ENCODE measurements at regions not wholly inside any gene's neighbourhood (a gene's known extent, or its start where the extent isn't known, plus 50 kb on each side); places are given as distances from the start of the nearest gene placed in this dataset.

DNA sequence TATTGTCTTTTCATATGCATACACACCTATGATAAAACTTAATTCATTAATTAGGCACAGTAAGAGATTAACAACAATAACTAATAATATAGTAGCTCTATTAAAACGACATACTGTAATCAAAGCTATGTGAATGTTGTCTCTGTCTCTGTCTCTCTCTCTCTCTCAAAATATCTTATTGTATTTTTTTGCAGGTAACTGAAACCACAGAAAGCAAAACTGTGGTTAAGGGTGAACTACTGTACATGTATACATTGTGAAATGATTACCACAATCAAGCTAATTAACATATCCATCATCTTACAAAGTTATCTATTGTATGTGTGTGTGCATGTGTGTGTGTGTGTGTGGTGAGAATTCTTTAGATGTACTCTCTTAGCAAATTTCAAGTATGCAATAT is 242.0 kb upstream of the RSPO3 start:
- H4K20me1 ChIP-seq (ENCODE audit: control insufficient read depth, insufficient read depth), result no peaks in the 10 kb centered on the region
- H3K9ac ChIP-seq (ENCODE audit: control insufficient read depth, insufficient read depth, low read length), result no peak overlapping the region
- H3K9me3 ChIP-seq (replicated peaks; ENCODE audit: control insufficient read depth, insufficient read depth, low read length), result no peaks in the 10 kb centered on the region
- TF ChIP-seq CTCF (IDR thresholded peaks at IDR 0.05 in 2 of 3, conservative IDR thresholded peaks at IDR 0.05 in 1 of 3; ENCODE audit: control insufficient read depth in 2 of 3, extremely low read depth in 1 of 3, insufficient read depth in 1 of 3, low read depth in 3 of 3, low read length in 3 of 3), result no peak
- TF ChIP-seq NR2C1 (IDR thresholded peaks at IDR 0.05), result no peak
- TF ChIP-seq RFX5 (IDR thresholded peaks at IDR 0.05; ENCODE audit: low read depth, low read length), result no peak
- H2AFZ ChIP-seq (ENCODE audit: control insufficient read depth, low read depth, low read length), result no peak overlapping the region
- FAIRE-seq (no peak), DNase-seq (ENCODE audit: low read depth, low spot score) (no peak), ATAC-seq (no peak)
- no peak overlapping the region for H3K4me3 ChIP-seq
- ChIA-PET SMC1A (ENCODE audit: uncharacterized antibody, unreplicated experiment) (no interaction called here), RAD21 (ENCODE audit: unreplicated experiment) (no interaction called here), CTCF (no interaction called here), POLR2A (no interaction called here)
- H3K27ac ChIP-seq (ENCODE audit: control insufficient read depth, insufficient read depth), result no peak overlapping the region
- H3K79me2 ChIP-seq (ENCODE audit: control insufficient read depth, insufficient read depth, low read length), result no peaks in the 10 kb centered on the region
- H3K4me1 ChIP-seq (ENCODE audit: control insufficient read depth, insufficient read depth, low read length), result no peaks in the 10 kb centered on the region
- H3K4me2 ChIP-seq (ENCODE audit: control insufficient read depth, insufficient read depth), result no peak overlapping the region
- no peaks in the 10 kb centered on the region for H3K36me3 ChIP-seq (ENCODE audit: control insufficient read depth in 2 of 2, insufficient read depth in 2 of 2, low read length in 1 of 2)
- BruUV-seq (replicated peaks), result no TSS peak
- no peaks in the 10 kb centered on the region for H3K27me3 ChIP-seq (replicated peaks in 1 of 2; ENCODE audit: control insufficient read depth in 2 of 2, insufficient read depth in 2 of 2, low read length in 1 of 2)
- 0% methylated on average over 1 of the region's 1 CpG for WGBS (ENCODE audit: insufficient coverage, insufficient replicate concordance, low lambda C conversion rate, missing lambda C conversion rate)
- intact Hi-C loops (cut with micrococcal nuclease; ENCODE audit: unreplicated experiment), result no loop called here
- in situ Hi-C loops (cut with MboI), result no loop called here

DNA sequence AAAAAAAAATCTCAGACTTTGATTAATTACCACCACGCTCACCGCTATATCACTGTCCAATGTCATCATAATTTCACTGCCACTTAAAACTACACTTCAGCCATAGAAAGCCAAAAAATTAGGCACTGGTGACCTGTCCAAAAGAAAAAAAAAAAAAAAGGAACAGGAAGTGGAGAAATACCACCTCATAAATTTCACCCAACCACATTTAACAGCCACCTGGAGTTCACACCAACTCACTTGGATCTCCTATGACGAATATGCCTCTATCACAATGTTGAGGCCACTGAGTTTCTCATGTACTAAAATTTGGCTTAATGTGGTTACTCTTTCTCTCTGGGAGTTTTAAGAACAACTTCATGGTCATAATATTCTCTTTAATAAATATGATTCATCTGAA is 237.5 kb upstream of the RSPO3 start:
- ChIA-PET RAD21 (ENCODE audit: unreplicated experiment) (no interaction called here), CTCF (no interaction called here), POLR2A (no interaction called here), SMC1A (ENCODE audit: uncharacterized antibody, unreplicated experiment) (no interaction called here)
- Histone ChIP-seq H3K4me1 (ENCODE audit: control insufficient read depth, insufficient read depth, low read length) (no peaks in the 10 kb centered on the region), H2AFZ (ENCODE audit: control insufficient read depth, low read depth, low read length) (no peak overlapping the region), H3K9ac (ENCODE audit: control insufficient read depth, insufficient read depth, low read length) (no peak overlapping the region), H3K36me3 (ENCODE audit: control insufficient read depth in 2 of 2, insufficient read depth in 2 of 2, low read length in 1 of 2) (no peaks in the 10 kb centered on the region), H3K27ac (ENCODE audit: control insufficient read depth, insufficient read depth) (no peak overlapping the region), H4K20me1 (ENCODE audit: control insufficient read depth, insufficient read depth) (no peaks in the 10 kb centered on the region), H3K27me3 (replicated peaks in 1 of 2; ENCODE audit: control insufficient read depth in 2 of 2, insufficient read depth in 2 of 2, low read length in 1 of 2) (no peaks in the 10 kb centered on the region), H3K4me2 (ENCODE audit: control insufficient read depth, insufficient read depth) (no peak overlapping the region), H3K79me2 (ENCODE audit: control insufficient read depth, insufficient read depth, low read length) (no peaks in the 10 kb centered on the region), H3K4me3 (no peak overlapping the region), H3K9me3 (replicated peaks; ENCODE audit: control insufficient read depth, insufficient read depth, low read length) (no peaks in the 10 kb centered on the region)
- in situ Hi-C loops (cut with MboI), result no loop called here
- DNase-seq (ENCODE audit: low read depth, low spot score) (no peak), FAIRE-seq (no peak), ATAC-seq (no peak)
- 25% methylated on average over 3 of the region's 3 CpGs for WGBS (ENCODE audit: insufficient coverage, insufficient replicate concordance, low lambda C conversion rate, missing lambda C conversion rate)
- BruUV-seq (replicated peaks), result no TSS peak
- intact Hi-C loops (cut with micrococcal nuclease; ENCODE audit: unreplicated experiment), result no loop called here
- no peak for TF ChIP-seq ZSCAN29 (IDR thresholded peaks at IDR 0.05)
- no peak for TF ChIP-seq BHLHE40 (IDR thresholded peaks at IDR 0.05; ENCODE audit: borderline replicate concordance in 1 of 2, low read depth in 2 of 2, low read length in 1 of 2)
- TF ChIP-seq JUNB (IDR thresholded peaks at IDR 0.05), result no peak
- TF ChIP-seq CHD1 (IDR thresholded peaks at IDR 0.05; ENCODE audit: low read depth, low read length), result no peak
- no peak for TF ChIP-seq ZBTB33 (IDR thresholded peaks at IDR 0.05)
- TF ChIP-seq ZNF592 (IDR thresholded peaks at IDR 0.05), result no peak
- TF ChIP-seq MTA2 (IDR thresholded peaks at IDR 0.05; ENCODE audit: low read depth), result no peak
- TF ChIP-seq MYC (IDR thresholded peaks at IDR 0.05; ENCODE audit: insufficient read depth, insufficient read length, insufficient replicate concordance, low read length, severe bottlenecking), result no peak

Data from GM12878 (cell line).